ENCODE measurements at regions not wholly inside any gene's neighbourhood (a gene's known extent, or its start where the extent isn't known, plus 50 kb on each side); places are given as distances from the start of the nearest gene placed in this dataset.

GRCh38 chr2:40584432-40584831 lies 132.5 kb upstream of the SLC8A1 start:
- no peak overlapping the region for H3K4me3 Mint-ChIP-seq
- no peaks in the 10 kb centered on the region for H3K9me3 Mint-ChIP-seq (ENCODE audit: insufficient read depth)
- H3K27me3 Mint-ChIP-seq (ENCODE audit: low read depth) = no peaks in the 10 kb centered on the region
- no peaks in the 10 kb centered on the region for H3K36me3 Mint-ChIP-seq (ENCODE audit: low read depth)
- ATAC-seq (no peak), DNase-seq (no peak)
- no peaks in the 10 kb centered on the region for H3K4me1 Mint-ChIP-seq (ENCODE audit: low read depth)
- ChIA-PET CTCF (no interaction called here), POLR2A (no interaction called here)
- no peak overlapping the region for H3K27ac Mint-ChIP-seq

DNA sequence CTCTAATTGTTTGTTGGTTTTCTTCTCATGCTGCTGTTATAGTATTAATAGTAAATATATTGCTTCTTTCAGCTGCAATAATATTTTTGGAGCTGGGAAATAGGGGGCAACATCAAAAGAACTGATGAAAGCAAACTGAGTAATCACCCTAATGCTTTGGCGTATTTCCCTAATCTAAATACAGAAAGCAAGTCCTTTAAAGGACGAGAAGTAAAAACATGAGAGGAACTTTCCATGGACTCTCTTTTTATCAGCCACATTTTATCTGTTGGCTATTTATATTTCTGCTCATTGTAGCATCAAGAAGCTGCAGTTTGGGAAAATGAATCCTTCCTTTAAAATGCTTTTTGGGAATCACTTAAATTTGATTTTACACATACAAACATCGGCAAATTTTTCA lies 139.9 kb upstream of the SLC8A1 start:
- Mint-ChIP-seq H3K27ac (no peak overlapping the region), H3K9me3 (ENCODE audit: insufficient read depth) (no peaks in the 10 kb centered on the region), H3K4me1 (ENCODE audit: low read depth) (no peaks in the 10 kb centered on the region), H3K36me3 (ENCODE audit: low read depth) (no peaks in the 10 kb centered on the region), H3K27me3 (ENCODE audit: low read depth) (no peaks in the 10 kb centered on the region), H3K4me3 (no peak overlapping the region)
- ChIA-PET CTCF (interaction anchor here (1.3 kb wide), 1 partner anchor 20 kb away, joined by 5 read pairs; no protein-coding TSS in a partner anchor), POLR2A (no interaction called here)
- ATAC-seq (no peak), DNase-seq (no peak)

DNA sequence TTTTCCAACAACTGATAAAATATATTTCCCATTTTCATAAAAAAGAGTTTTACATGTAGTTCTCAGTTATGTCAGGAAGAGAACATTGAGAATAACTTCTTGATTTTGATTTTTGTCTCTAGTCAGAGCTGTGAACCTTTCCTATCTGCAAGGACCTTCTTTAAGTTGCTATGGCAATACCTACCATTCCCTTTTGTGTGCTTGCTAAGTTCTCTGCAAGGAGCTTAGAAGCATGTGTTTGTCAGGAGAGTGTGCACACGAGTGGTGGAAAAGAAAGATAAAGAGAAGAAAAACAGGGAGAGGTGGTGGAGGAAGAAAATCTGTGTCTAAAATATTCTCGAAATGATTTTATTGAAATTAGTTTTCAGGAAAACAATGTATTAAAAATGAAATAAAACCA lies 140.3 kb upstream of the SLC8A1 start:
- H3K4me1 Mint-ChIP-seq (ENCODE audit: low read depth) = no peaks in the 10 kb centered on the region
- H3K27ac Mint-ChIP-seq = no peak overlapping the region
- ChIA-PET POLR2A (no interaction called here), CTCF (interaction anchor here (1.3 kb wide), 1 partner anchor 20 kb away, joined by 5 read pairs; no protein-coding TSS in a partner anchor)
- no peaks in the 10 kb centered on the region for H3K36me3 Mint-ChIP-seq (ENCODE audit: low read depth)
- no peaks in the 10 kb centered on the region for H3K27me3 Mint-ChIP-seq (ENCODE audit: low read depth)
- H3K4me3 Mint-ChIP-seq = no peak overlapping the region
- no peaks in the 10 kb centered on the region for H3K9me3 Mint-ChIP-seq (ENCODE audit: insufficient read depth)
- ATAC-seq = no peak
- no peak for DNase-seq

GRCh38 chr2:40606862-40607261 lies 155.0 kb upstream of the SLC8A1 start:
- no peak for DNase-seq
- Mint-ChIP-seq H3K4me1 (ENCODE audit: low read depth) (no peaks in the 10 kb centered on the region), H3K27me3 (ENCODE audit: low read depth) (no peaks in the 10 kb centered on the region), H3K36me3 (ENCODE audit: low read depth) (no peaks in the 10 kb centered on the region), H3K4me3 (no peak overlapping the region), H3K9me3 (ENCODE audit: insufficient read depth) (no peaks in the 10 kb centered on the region), H3K27ac (no peak overlapping the region)
- CTCF ChIA-PET = no interaction called here
- POLR2A ChIA-PET = no interaction called here
- no peak for ATAC-seq

GRCh38 chr2:40611196-40611595 lies 159.3 kb upstream of the SLC8A1 start:
- DNase-seq (no peak), ATAC-seq (no peak)
- H3K4me1 Mint-ChIP-seq (ENCODE audit: low read depth) = no peaks in the 10 kb centered on the region
- H3K36me3 Mint-ChIP-seq (ENCODE audit: low read depth) = no peaks in the 10 kb centered on the region
- no peaks in the 10 kb centered on the region for H3K27me3 Mint-ChIP-seq (ENCODE audit: low read depth)
- ChIA-PET POLR2A (no interaction called here), CTCF (no interaction called here)
- H3K4me3 Mint-ChIP-seq = no peak overlapping the region
- H3K9me3 Mint-ChIP-seq (ENCODE audit: insufficient read depth) = no peaks in the 10 kb centered on the region
- H3K27ac Mint-ChIP-seq = no peak overlapping the region

DNA sequence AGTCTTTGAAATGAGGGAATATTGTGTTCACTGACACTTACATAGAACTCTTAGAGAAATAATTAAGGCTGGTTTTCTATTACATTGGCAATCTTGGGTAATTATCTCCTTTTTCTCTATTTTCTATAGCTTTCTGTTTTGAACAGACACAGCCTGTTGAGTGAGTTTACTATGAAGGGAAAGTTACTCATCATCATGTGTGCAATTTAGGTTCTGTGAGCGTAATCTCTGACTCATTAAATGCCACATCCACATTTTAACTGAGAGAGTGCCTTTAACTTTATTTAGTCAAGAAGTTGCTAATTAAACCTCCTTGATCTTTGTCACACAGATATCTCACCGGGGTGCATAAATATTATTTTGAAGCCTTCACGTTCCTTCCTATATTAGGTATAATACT lies 174.0 kb upstream of the SLC8A1 start:
- POLR2A ChIA-PET = no interaction called here
- no peaks in the 10 kb centered on the region for H3K36me3 Mint-ChIP-seq (ENCODE audit: low read depth)
- CTCF ChIA-PET = no interaction called here

DNA sequence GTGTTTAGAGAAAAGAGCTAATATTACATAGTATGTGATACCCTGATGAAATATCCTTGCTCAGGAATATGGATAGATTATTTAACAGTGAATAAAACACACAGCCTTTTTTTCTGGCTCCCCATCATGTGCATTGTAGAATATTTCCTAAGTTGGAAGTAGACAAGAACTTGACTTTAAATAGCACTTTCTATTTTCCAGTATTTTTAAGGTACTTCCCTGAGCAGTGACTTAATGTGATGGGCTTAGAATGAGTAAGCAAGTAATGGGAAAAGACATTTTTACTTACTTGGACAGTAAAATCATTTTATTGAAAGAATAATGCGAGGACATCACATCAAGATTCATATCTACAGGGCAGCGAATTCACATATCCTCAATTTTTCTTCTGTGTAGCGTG lies 176.7 kb upstream of the SLC8A1 start:
- Mint-ChIP-seq H3K27ac (no peak overlapping the region), H3K36me3 (ENCODE audit: low read depth) (no peaks in the 10 kb centered on the region), H3K27me3 (ENCODE audit: low read depth) (no peaks in the 10 kb centered on the region), H3K4me3 (no peak overlapping the region), H3K9me3 (ENCODE audit: insufficient read depth) (no peaks in the 10 kb centered on the region), H3K4me1 (ENCODE audit: low read depth) (no peaks in the 10 kb centered on the region)
- ATAC-seq = no peak
- ChIA-PET CTCF (interaction anchor here (1.0 kb wide), 1 partner anchor 9 kb away, joined by 3 read pairs; no protein-coding TSS in a partner anchor), POLR2A (no interaction called here)
- DNase-seq = no peak

More for the DNA sequence above, 174.0 kb upstream of the SLC8A1 start:
- Mint-ChIP-seq H3K4me1 (ENCODE audit: low read depth) (no peaks in the 10 kb centered on the region), H3K27me3 (ENCODE audit: low read depth) (no peaks in the 10 kb centered on the region), H3K9me3 (ENCODE audit: insufficient read depth) (no peaks in the 10 kb centered on the region), H3K27ac (no peak overlapping the region), H3K4me3 (no peak overlapping the region)
- no peak for DNase-seq
- no peak for ATAC-seq

GRCh38 chr2:40629768-40630434 lies 178.0 kb upstream of the SLC8A1 start:
- ChIA-PET CTCF (interaction anchor here (0.6 to 0.7 kb wide), 2 partner anchors 55 to 92 kb away, joined by 3 read pairs; no protein-coding TSS in a partner anchor), POLR2A (no interaction called here)
- Mint-ChIP-seq H3K27ac (no peak overlapping the region), H3K27me3 (ENCODE audit: low read depth) (no peaks in the 10 kb centered on the region), H3K4me3 (no peak overlapping the region), H3K36me3 (ENCODE audit: low read depth) (no peaks in the 10 kb centered on the region), H3K4me1 (ENCODE audit: low read depth) (no peaks in the 10 kb centered on the region), H3K9me3 (ENCODE audit: insufficient read depth) (no peaks in the 10 kb centered on the region)
- ATAC-seq = no peak
- no peak for DNase-seq

- no peak for DNase-seq
- CTCF ChIA-PET = no interaction called here
- no peak for ATAC-seq
- H3K9me3 Mint-ChIP-seq (ENCODE audit: insufficient read depth) = no peaks in the 10 kb centered on the region
- H3K27ac Mint-ChIP-seq = no peak overlapping the region
- no peaks in the 10 kb centered on the region for H3K4me1 Mint-ChIP-seq (ENCODE audit: low read depth)
- POLR2A ChIA-PET = no interaction called here
- H3K4me3 Mint-ChIP-seq = no peak overlapping the region
- H3K27me3 Mint-ChIP-seq (ENCODE audit: low read depth) = no peaks in the 10 kb centered on the region
- no peaks in the 10 kb centered on the region for H3K36me3 Mint-ChIP-seq (ENCODE audit: low read depth)
Measured at GRCh38 chr2:40639320-40639719, 187.4 kb upstream of the SLC8A1 start.

DNA sequence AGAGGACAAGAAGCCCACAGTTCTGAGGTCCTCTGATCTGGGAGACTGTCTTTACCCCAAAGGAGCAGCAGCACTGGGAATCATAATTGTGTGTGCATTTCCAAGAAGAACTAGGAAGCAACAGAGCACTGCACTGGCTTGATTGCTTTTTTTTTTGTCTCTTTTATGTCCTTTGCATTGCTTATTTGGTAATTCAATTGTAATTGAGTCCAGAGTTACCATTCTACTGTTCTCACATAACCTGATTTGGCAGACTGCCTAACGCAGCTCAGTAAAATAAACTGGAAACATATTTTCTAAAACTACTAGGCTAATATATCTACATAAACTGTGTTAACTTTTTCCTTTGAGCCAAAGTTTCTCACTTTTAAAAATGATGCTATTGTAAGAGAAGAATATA lies 190.3 kb upstream of the SLC8A1 start:
- Mint-ChIP-seq H3K36me3 (ENCODE audit: low read depth) (no peaks in the 10 kb centered on the region), H3K4me3 (no peak overlapping the region), H3K27me3 (ENCODE audit: low read depth) (no peaks in the 10 kb centered on the region), H3K4me1 (ENCODE audit: low read depth) (no peaks in the 10 kb centered on the region), H3K9me3 (ENCODE audit: insufficient read depth) (no peaks in the 10 kb centered on the region), H3K27ac (no peak overlapping the region)
- DNase-seq = no peak
- ChIA-PET POLR2A (no interaction called here), CTCF (no interaction called here)
- no peak for ATAC-seq

GRCh38 chr2:40642726-40643125 lies 190.8 kb upstream of the SLC8A1 start:
- no peak for ATAC-seq
- no peak overlapping the region for H3K4me3 Mint-ChIP-seq
- no peak overlapping the region for H3K27ac Mint-ChIP-seq
- DNase-seq = no peak
- H3K4me1 Mint-ChIP-seq (ENCODE audit: low read depth) = no peaks in the 10 kb centered on the region
- H3K27me3 Mint-ChIP-seq (ENCODE audit: low read depth) = no peaks in the 10 kb centered on the region
- CTCF ChIA-PET = no interaction called here
- no peaks in the 10 kb centered on the region for H3K9me3 Mint-ChIP-seq (ENCODE audit: insufficient read depth)
- H3K36me3 Mint-ChIP-seq (ENCODE audit: low read depth) = no peaks in the 10 kb centered on the region
- POLR2A ChIA-PET = no interaction called here

GRCh38 chr2:40646642-40647041 lies 194.8 kb upstream of the SLC8A1 start:
- H3K36me3 Mint-ChIP-seq (ENCODE audit: low read depth) = no peaks in the 10 kb centered on the region
- POLR2A ChIA-PET = no interaction called here
- no peaks in the 10 kb centered on the region for H3K4me1 Mint-ChIP-seq (ENCODE audit: low read depth)
- CTCF ChIA-PET = no interaction called here
- H3K27ac Mint-ChIP-seq = no peak overlapping the region
- no peaks in the 10 kb centered on the region for H3K27me3 Mint-ChIP-seq (ENCODE audit: low read depth)
- H3K9me3 Mint-ChIP-seq (ENCODE audit: insufficient read depth) = no peaks in the 10 kb centered on the region
- DNase-seq = no peak
- ATAC-seq = no peak
- H3K4me3 Mint-ChIP-seq = no peak overlapping the region

GRCh38 chr2:40652155-40652554 lies 200.3 kb upstream of the SLC8A1 start:
- ChIA-PET POLR2A (no interaction called here), CTCF (no interaction called here)
- H3K4me1 Mint-ChIP-seq (ENCODE audit: low read depth) = no peaks in the 10 kb centered on the region
- DNase-seq = no peak
- H3K27ac Mint-ChIP-seq = no peak overlapping the region
- no peak for ATAC-seq
- H3K9me3 Mint-ChIP-seq (ENCODE audit: insufficient read depth) = no peaks in the 10 kb centered on the region
- no peaks in the 10 kb centered on the region for H3K27me3 Mint-ChIP-seq (ENCODE audit: low read depth)
- H3K36me3 Mint-ChIP-seq (ENCODE audit: low read depth) = no peaks in the 10 kb centered on the region
- no peak overlapping the region for H3K4me3 Mint-ChIP-seq
